Pancreas (tissue), 10 donors: ENCODE measurements at regions not wholly inside any gene's neighbourhood (a gene's known extent, or its start where the extent isn't known, plus 50 kb on each side); places are given as distances from the start of the nearest gene placed in this dataset.

Experiments used
- ATAC-seq, 4 donors: fragments of 200-7000 bp; cut with Tn5 transposase; one replicate each; pipeline versions ENCODE4 v1.8.0 to v1.9.1; 2020; ENCODE audit warnings: mild to moderate bottlenecking in 4 of 4, moderate library complexity in 4 of 4
- DNase-seq, 6 donors: peaks; one replicate each; pipeline ENCODE4 v3.0.0-alpha.2; 2020
- FAIRE-seq: peaks from 2 replicates; lab custom pipeline; 2012; peaks lifted over from hg19 to GRCh38; lab: Jason Lieb, UNC
- H3K27ac ChIP-seq, 4 donors: fragments of 200-600 bp; sonication (generic); 1 replicate in 3 of 4; 2 replicates in 1 of 4; pipeline versions ENCODE4 v1.5.0 to v1.8.0; 2020
- H3K27me3 ChIP-seq, 4 donors: fragments of 200-600 bp; one replicate each; pipeline ENCODE4 v1.8.0; 2021
- H3K36me3 ChIP-seq, 3 donors: fragments of 200-600 bp; sonication (generic) in 1 of 3; one replicate each; pipeline versions ENCODE4 v1.5.0 to v1.8.0; 2020 to 2021
- H3K4me1 ChIP-seq, 3 donors: fragments of 200-600 bp; one replicate each; pipeline ENCODE4 v1.8.0; 2021
- H3K4me3 ChIP-seq, 4 donors: fragments of 200-600 bp; sonication (generic) in 2 of 4; one replicate each; pipeline versions ENCODE4 v1.5.0 to v1.8.0; 2020 to 2021
- H3K9me3 ChIP-seq, 4 donors: fragments of 200-600 bp; one replicate each; pipeline ENCODE4 v1.8.0; 2021
- WGBS, 2 donors: extraction: QIAGEN DNeasy Blood & Tissue Kit; methylation state at CpG; one replicate each; pipeline ENCODE4 v1.1.7; 2013; 5-methylcytosine and 5-hydroxymethylcytosine counted together
- intact Hi-C, 3 donors: fragments of 100-400 bp; cut with DNase I; formaldehyde crosslinking; loops; one replicate each; pipeline versions ENCODE4 v1.11.1 to v1.14.2; 2022
- TF ChIP-seq, protein P1 (sequence below), 4 donors: fragments of 200-600 bp; sonication (generic) in 3 of 4; IDR thresholded peaks; one replicate each; pipeline versions ENCODE4 v1.5.0 to v1.8.0; 2021; ENCODE audit warnings: antibody characterized with exemption in 4 of 4
- donor health status: healthy with polysubstance abuse.
- donor health status: DM: no; HTN: no; CAD: no; lungs with moderate emphysema.
- donor health status: DM: no; HTN: no; CAD: no.
- donor health status: control.
- donor health status: control.
- donor health status: Bipolar disorder and iron deficiency.
- donor health status: DM: yes; HTN: yes; CAD: no.
- donor health status: DM: no; HTN: no; CAD: no.
- donor health status: DM: no; HTN: no; CAD: no.
- donor health status: DM: yes; HTN: yes; CAD: no.

GRCh38 chr13:106326751-106327150, 208.7 kb downstream of the EFNB2 start:
- ATAC-seq (no peak), DNase-seq (no peak), FAIRE-seq (no peak)
- no peak overlapping the region for H3K4me3 ChIP-seq
- 77 to 90% methylated on average over 4 of the region's 4 CpGs for WGBS, 2 donors
- no peaks in the 10 kb centered on the region for H3K4me1 ChIP-seq
- TF ChIP-seq, protein P1, sequence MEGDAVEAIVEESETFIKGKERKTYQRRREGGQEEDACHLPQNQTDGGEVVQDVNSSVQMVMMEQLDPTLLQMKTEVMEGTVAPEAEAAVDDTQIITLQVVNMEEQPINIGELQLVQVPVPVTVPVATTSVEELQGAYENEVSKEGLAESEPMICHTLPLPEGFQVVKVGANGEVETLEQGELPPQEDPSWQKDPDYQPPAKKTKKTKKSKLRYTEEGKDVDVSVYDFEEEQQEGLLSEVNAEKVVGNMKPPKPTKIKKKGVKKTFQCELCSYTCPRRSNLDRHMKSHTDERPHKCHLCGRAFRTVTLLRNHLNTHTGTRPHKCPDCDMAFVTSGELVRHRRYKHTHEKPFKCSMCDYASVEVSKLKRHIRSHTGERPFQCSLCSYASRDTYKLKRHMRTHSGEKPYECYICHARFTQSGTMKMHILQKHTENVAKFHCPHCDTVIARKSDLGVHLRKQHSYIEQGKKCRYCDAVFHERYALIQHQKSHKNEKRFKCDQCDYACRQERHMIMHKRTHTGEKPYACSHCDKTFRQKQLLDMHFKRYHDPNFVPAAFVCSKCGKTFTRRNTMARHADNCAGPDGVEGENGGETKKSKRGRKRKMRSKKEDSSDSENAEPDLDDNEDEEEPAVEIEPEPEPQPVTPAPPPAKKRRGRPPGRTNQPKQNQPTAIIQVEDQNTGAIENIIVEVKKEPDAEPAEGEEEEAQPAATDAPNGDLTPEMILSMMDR (IDR thresholded peaks at IDR 0.05), result no peak
- no peaks in the 10 kb centered on the region for H3K27me3 ChIP-seq
- H3K27ac ChIP-seq, result no peak overlapping the region
- H3K9me3 ChIP-seq, result no peaks in the 10 kb centered on the region
- no peaks in the 10 kb centered on the region for H3K36me3 ChIP-seq
- intact Hi-C loops, result loop anchor here in 1 of 3 donors (5.0 kb wide), 1 partner anchor 379 kb away; no protein-coding TSS in a partner anchor

- ATAC-seq, result no peak
- Histone ChIP-seq H3K36me3 (no peaks in the 10 kb centered on the region), H3K4me1 (no peaks in the 10 kb centered on the region), H3K27ac (no peak overlapping the region), H3K4me3 (no peak overlapping the region), H3K9me3 (no peaks in the 10 kb centered on the region), H3K27me3 (no peaks in the 10 kb centered on the region)
- 62 to 70% methylated on average over 5 of the region's 5 CpGs for WGBS, 2 donors
- no peak for FAIRE-seq
- TF ChIP-seq, protein P1 (IDR thresholded peaks at IDR 0.05), result no peak
- DNase-seq, result no peak
- intact Hi-C loops, result loop anchor here in 1 of 3 donors (5.0 kb wide), 1 partner anchor 757 kb away; no protein-coding TSS in a partner anchor
Observed at GRCh38 chr13:106324444-106324843, 211.0 kb downstream of the EFNB2 start.

- FAIRE-seq (no peak), ATAC-seq (no peak), DNase-seq (no peak)
- H3K4me3 ChIP-seq, result no peak overlapping the region
- H3K27ac ChIP-seq, result no peak overlapping the region
- no peaks in the 10 kb centered on the region for H3K27me3 ChIP-seq
- no peaks in the 10 kb centered on the region for H3K36me3 ChIP-seq
- H3K9me3 ChIP-seq, result no peaks in the 10 kb centered on the region
- TF ChIP-seq, protein P1 (IDR thresholded peaks at IDR 0.05), result no peak
- intact Hi-C loops, result loop anchor here in 1 of 3 donors (5.0 kb wide), 1 partner anchor 755 kb away; no protein-coding TSS in a partner anchor
- no peaks in the 10 kb centered on the region for H3K4me1 ChIP-seq
Observed at GRCh38 chr13:106322628-106323027, 212.8 kb downstream of the EFNB2 start.

- Histone ChIP-seq H3K4me1 (no peaks in the 10 kb centered on the region), H3K27ac (no peak overlapping the region), H3K9me3 (no peaks in the 10 kb centered on the region), H3K4me3 (no peak overlapping the region), H3K27me3 (no peaks in the 10 kb centered on the region), H3K36me3 (no peaks in the 10 kb centered on the region)
- FAIRE-seq (no peak), ATAC-seq (no peak), DNase-seq (no peak)
- TF ChIP-seq, protein P1 (IDR thresholded peaks at IDR 0.05), result no peak
- 32 to 35% methylated on average over 4 of the region's 4 CpGs for WGBS, 2 donors
- intact Hi-C loops, result no loop called here
Observed at GRCh38 chr13:106318941-106319411, 216.5 kb downstream of the EFNB2 start.

DNA sequence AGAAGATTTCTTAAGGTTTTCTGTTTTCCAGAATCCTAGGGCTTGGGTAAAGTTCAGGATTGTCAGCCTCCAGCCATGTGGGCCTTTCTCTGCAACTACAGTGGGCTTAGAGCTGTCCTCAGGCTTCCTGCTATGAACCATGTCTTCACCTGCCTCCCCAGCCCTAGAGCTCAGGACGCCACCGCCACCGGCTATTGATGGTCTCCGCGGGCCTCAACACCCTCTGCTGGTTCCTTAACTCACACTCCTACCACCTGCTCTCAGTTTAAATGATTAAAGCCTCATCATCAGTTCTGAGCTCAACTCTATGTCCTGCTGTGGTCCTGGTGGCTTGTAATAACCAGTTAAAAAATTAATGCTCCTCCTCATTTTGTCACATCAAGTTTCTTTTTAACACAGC, 221.0 kb downstream of the EFNB2 start:
- FAIRE-seq (no peak), ATAC-seq (no peak), DNase-seq (no peak)
- Histone ChIP-seq H3K9me3 (no peaks in the 10 kb centered on the region), H3K27ac (no peak overlapping the region), H3K4me1 (no peaks in the 10 kb centered on the region), H3K4me3 (no peak overlapping the region), H3K36me3 (no peaks in the 10 kb centered on the region), H3K27me3 (no peaks in the 10 kb centered on the region)
- TF ChIP-seq, protein P1 (IDR thresholded peaks at IDR 0.05), result no peak
- 69 to 79% methylated on average over 5 of the region's 5 CpGs for WGBS, 2 donors
- intact Hi-C loops, result no loop called here
